ENCODE measurements at regions not wholly inside any gene's neighbourhood (a gene's known extent, or its start where the extent isn't known, plus 50 kb on each side); places are given as distances from the start of the nearest gene placed in this dataset.

DNA sequence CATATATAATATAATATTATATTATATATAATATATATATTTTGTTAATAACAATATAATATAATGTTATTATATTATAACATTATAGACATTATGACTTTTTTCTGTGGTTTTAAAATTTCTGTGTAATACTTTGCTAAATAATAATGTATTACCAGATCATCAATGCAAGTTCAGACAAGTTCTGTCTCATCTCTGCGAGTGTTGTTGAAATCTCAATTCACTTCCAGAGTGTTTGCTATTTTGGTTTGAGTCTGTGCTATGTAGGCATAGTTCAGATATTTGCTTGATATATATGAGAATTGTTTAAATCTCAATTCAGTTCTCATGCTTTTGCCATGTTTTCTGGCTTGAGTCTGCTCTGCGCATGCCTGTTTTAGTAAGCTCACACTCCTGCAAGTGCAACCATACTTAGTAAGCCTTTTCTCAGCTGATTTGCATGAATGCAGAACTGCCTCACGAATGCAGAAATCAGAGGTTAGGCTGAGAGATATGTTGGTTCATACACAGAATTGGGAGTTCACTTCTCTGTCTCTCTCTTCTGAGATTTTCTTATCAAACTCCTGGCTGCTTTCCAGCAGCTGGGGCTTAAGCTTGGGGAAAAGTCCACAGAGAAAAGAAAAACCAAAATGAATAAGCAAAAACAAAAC, 830.2 kb upstream of the SORCS1 start:
- no peaks in the 10 kb centered on the region for H3K27me3 ChIP-seq (ENCODE audit: control insufficient read depth, insufficient read depth, low read length)
- intact Hi-C loops (cut with micrococcal nuclease; ENCODE audit: unreplicated experiment) = no loop called here
- TF ChIP-seq TCF7L2 (IDR thresholded peaks at IDR 0.05; ENCODE audit: low read depth, low read length) = no peak
- TF ChIP-seq SIN3A (IDR thresholded peaks at IDR 0.05; ENCODE audit: borderline replicate concordance, insufficient read depth, low read depth, low read length) = no peak
- TF ChIP-seq, protein P1, sequence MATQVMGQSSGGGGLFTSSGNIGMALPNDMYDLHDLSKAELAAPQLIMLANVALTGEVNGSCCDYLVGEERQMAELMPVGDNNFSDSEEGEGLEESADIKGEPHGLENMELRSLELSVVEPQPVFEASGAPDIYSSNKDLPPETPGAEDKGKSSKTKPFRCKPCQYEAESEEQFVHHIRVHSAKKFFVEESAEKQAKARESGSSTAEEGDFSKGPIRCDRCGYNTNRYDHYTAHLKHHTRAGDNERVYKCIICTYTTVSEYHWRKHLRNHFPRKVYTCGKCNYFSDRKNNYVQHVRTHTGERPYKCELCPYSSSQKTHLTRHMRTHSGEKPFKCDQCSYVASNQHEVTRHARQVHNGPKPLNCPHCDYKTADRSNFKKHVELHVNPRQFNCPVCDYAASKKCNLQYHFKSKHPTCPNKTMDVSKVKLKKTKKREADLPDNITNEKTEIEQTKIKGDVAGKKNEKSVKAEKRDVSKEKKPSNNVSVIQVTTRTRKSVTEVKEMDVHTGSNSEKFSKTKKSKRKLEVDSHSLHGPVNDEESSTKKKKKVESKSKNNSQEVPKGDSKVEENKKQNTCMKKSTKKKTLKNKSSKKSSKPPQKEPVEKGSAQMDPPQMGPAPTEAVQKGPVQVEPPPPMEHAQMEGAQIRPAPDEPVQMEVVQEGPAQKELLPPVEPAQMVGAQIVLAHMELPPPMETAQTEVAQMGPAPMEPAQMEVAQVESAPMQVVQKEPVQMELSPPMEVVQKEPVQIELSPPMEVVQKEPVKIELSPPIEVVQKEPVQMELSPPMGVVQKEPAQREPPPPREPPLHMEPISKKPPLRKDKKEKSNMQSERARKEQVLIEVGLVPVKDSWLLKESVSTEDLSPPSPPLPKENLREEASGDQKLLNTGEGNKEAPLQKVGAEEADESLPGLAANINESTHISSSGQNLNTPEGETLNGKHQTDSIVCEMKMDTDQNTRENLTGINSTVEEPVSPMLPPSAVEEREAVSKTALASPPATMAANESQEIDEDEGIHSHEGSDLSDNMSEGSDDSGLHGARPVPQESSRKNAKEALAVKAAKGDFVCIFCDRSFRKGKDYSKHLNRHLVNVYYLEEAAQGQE (IDR thresholded peaks at IDR 0.05; ENCODE audit: insufficient read depth in 1 of 2, low read depth in 2 of 2, low read length in 1 of 2) = no peak
- no peak for TF ChIP-seq CTCF (IDR thresholded peaks at IDR 0.05)
- no peak for TF ChIP-seq POLR2AphosphoS5 (IDR thresholded peaks at IDR 0.05; ENCODE audit: low read depth, low read length)
- H3K4me1 ChIP-seq (ENCODE audit: control insufficient read depth, insufficient read depth, low read length) = no peaks in the 10 kb centered on the region
- no peak for DNase-seq (ENCODE audit: low read depth, low spot score)
- CTCF ChIA-PET = no interaction called here
- BruUV-seq (replicated peaks) = no TSS peak
- H3K36me3 ChIP-seq (ENCODE audit: control insufficient read depth, insufficient read depth, low read length) = no peaks in the 10 kb centered on the region
- no peaks in the 10 kb centered on the region for H3K9me3 ChIP-seq (ENCODE audit: control insufficient read depth, insufficient read depth, low read depth, low read length)
- H3K4me3 ChIP-seq (ENCODE audit: low read depth in 2 of 2, low read length in 2 of 2) = no peak overlapping the region
- ATAC-seq = no peak
- in situ Hi-C loops (cut with HindIII; ENCODE audit: low pct_unique_long_range_greater_than_20kb, low sequenced_read_pairs) = no loop called here
- H3K27ac ChIP-seq (ENCODE audit: low read length) = no peak overlapping the region
- POLR2A ChIA-PET = no interaction called here

GRCh38 chr10:107986571-107986970, 822.1 kb upstream of the SORCS1 start:
- CTCF ChIA-PET = no interaction called here
- TF ChIP-seq POLR2AphosphoS5 (IDR thresholded peaks at IDR 0.05; ENCODE audit: low read depth, low read length) = no peak
- TF ChIP-seq TCF7L2 (IDR thresholded peaks at IDR 0.05; ENCODE audit: low read depth, low read length) = no peak
- TF ChIP-seq, protein P1 (IDR thresholded peaks at IDR 0.05; ENCODE audit: insufficient read depth in 1 of 2, low read depth in 2 of 2, low read length in 1 of 2) = no peak
- TF ChIP-seq SIN3A (IDR thresholded peaks at IDR 0.05; ENCODE audit: borderline replicate concordance, insufficient read depth, low read depth, low read length) = no peak
- no peak for TF ChIP-seq CTCF (IDR thresholded peaks at IDR 0.05)
- H3K4me3 ChIP-seq (ENCODE audit: low read depth in 2 of 2, low read length in 2 of 2) = no peak overlapping the region
- intact Hi-C loops (cut with micrococcal nuclease; ENCODE audit: unreplicated experiment) = no loop called here
- H3K9me3 ChIP-seq (ENCODE audit: control insufficient read depth, insufficient read depth, low read depth, low read length) = no peaks in the 10 kb centered on the region
- POLR2A ChIA-PET = no interaction called here
- H3K36me3 ChIP-seq (ENCODE audit: control insufficient read depth, insufficient read depth, low read length) = no peaks in the 10 kb centered on the region
- DNase-seq (ENCODE audit: low read depth, low spot score) = no peak
- no TSS peak for BruUV-seq (replicated peaks)
- no peak overlapping the region for H3K27ac ChIP-seq (ENCODE audit: low read length)
- no peak for ATAC-seq
- no peaks in the 10 kb centered on the region for H3K4me1 ChIP-seq (ENCODE audit: control insufficient read depth, insufficient read depth, low read length)
- H3K27me3 ChIP-seq (ENCODE audit: control insufficient read depth, insufficient read depth, low read length) = no peaks in the 10 kb centered on the region
- in situ Hi-C loops (cut with HindIII; ENCODE audit: low pct_unique_long_range_greater_than_20kb, low sequenced_read_pairs) = no loop called here

Data from Panc1 (cell line).